HPDE6-E6E7 (cell line): ENCODE measurements at regions not wholly inside any gene's neighbourhood (a gene's known extent, or its start where the extent isn't known, plus 50 kb on each side); places are given as distances from the start of the nearest gene placed in this dataset.
A peak's percentile ranks its signal among the peaks of the same experiment; 100 is the strongest.
"Not testable (repeated sequence)": the region's sequence is repeated elsewhere in the genome, so short reads cannot be mapped to it uniquely, and the experiment has no call there.

Source experiments
- DNase-seq: peaks from one replicate; pipeline ENCODE4 v3.0.0; 2011; ENCODE audit warnings: missing footprints; ENCODE audit errors: extremely low spot score

DNA sequence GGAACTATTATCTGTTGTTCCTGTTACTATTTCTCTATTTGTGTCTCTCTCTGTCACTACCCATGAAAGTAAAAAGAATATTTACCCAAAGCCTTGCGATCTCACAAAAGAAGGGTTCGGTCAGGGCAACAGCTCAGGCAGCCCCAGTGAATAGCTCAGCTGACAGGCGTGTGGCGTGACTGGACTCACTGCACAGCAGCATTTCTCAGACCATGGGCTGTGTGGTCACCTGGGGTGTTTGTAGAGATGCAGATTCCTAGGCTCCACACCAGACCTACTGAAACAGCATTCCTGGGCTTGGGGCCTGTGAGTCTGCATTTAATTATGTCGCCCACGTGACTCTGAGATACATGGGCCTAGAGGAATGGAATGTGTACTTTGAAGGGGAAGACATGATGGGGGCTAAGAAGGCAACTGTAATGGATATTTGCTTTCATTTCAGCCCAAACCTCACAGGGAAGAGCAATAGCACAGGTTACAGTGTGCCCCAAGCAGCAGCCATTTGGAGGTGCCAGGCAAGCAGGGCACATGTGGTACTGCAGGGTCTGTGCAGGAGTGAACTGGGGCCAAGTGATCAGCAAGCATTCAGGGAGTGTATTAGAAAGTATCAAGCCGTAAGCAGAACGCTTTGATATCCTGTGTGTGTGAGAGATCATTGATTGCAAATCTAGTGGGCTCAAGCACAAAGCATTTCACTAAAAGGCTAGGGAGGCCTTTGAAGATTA is 90.4 kb upstream of the RBMS1 start:
- no peak for DNase-seq

DNA sequence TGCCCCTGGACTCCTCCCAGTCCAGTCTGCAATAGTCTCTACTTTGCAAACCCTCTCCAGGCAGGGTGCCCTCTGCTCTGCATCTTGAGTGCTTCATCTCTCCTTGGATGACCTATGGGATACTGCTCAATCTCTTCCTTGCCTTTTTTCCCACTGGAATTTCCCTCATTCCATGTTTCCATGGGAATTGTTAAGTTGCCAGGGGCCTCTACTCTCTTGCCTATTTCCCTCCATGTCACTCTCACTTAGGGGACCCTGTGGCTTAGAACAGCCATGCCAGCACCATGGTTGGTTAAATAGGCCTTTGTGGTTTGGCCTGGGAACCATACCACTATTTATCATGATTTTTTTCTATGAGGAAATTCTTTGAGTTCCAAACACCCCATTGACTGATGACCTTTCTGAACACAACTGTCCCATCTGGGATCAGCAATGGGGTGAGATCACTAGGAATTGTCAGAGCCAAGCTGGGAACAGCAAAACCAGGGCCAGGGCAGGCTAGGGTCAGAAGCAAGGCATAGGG is 91.4 kb upstream of the RBMS1 start:
- no peak for DNase-seq

DNA sequence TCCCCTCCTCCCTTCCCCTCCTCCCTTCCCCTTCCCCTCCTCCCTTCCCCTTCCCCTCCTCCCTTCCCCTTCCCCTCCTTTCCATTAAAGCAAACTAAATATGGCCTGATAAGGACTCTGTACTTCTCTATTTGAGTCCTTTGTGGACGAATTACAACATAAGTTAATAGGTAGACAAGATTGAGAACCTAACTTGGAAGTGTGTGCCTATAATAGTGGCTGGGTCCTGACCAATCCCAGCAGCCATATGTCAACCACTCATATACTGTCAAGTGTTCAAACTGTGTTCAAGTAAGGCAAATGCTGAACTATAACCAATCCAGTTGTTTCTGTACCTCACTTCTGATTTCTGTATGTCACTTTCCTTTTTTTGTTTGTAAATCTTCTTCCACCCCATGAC is 97.1 kb upstream of the RBMS1 start:
- no peak for DNase-seq

DNA sequence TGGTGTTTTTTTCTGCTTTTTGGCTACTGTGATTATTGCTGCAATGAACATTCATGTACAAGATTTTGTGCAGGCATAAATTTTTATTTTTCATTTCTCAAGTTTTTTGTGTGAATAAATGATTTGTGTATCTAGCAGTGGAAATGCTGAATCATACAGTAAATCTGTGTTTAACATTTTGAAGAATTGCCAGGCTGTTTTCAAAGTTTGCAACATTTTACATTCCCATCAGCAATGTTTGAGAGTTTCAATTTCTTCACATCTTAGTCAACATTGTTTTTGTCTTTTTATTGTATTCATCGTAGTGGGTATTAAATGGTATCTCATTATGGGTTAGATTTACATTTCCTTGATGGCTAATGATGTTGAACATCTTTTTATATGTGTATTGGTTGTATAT is 98.8 kb upstream of the RBMS1 start:
- DNase-seq, result no peak

DNA sequence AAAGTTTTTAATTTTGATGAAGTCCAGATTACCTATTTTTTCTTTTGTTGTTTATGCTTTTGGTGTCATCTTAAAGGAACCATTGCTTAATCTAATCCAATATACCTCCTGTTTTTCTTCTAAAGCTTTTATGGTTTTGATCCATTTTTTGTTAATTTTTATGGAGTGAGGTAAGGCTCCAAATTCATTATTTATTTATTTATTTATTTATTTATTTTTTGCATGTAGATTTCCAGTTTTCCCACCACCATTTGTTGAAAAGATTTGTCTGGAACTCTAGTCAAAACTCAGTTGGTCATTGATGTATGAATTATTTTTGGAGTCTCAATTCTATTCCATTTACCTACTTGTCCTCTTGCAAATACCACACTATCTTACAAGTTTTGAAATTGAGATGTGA is 99.4 kb upstream of the RBMS1 start:
- DNase-seq, result no peak

DNA sequence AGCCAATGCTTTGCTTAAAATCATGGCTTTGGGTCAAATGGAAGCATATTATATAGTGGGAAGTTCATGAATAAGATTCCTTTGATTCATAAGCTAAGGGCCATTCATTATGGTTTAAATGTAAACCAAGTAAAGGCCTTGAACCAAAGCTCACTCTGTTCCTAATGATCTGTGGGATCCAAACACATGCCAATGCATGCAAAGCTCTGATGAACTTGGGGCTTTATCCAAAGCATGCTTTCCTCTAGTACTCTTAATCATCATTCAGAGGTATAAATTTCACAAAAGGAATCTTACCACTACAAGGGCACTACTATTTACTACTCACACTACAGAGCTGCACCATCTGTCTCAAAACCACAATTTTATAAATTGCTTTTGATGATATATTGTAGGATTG is 102.8 kb upstream of the RBMS1 start:
- DNase-seq, result no peak

DNA sequence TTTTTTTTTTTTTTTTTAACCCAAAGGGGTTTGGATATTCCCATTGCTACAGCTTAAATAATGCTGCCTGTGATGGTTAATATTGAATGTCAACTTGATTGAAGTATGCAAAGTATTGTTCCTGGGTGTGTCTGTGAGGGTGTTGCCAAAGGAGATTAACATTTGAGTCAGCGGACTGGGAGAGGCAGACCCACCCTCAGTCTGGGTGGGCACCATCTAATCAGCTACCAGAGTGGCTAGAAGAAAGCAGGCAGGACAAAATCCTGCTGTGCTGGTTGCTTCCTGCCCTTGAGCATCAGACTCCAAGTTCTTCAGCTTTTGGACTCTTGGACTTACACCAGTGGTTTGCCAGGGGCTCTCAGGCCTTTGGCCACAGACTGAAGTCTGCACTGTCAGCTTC is 106.8 kb upstream of the RBMS1 start:
- DNase-seq, result not testable (repeated sequence)

DNA sequence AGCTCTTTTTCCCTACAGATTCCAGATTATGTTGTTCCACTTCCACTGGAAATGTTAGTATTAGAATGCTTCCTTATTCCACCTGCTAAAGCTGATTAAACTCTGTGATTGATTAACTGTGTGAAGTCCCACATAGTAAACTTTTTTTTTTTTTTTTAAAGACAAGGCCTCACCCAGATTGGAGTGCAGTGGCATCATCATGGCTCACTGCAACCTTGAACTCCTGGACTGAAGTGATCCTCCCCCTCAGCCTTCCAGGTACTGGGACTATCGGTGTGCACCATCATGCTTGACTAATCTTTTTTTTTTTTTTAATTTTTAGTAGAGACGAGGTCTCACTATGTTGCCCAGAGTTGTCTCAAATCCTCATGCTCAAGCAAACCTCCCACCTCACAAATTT is 108.5 kb upstream of the RBMS1 start:
- DNase-seq, result no peak

DNA sequence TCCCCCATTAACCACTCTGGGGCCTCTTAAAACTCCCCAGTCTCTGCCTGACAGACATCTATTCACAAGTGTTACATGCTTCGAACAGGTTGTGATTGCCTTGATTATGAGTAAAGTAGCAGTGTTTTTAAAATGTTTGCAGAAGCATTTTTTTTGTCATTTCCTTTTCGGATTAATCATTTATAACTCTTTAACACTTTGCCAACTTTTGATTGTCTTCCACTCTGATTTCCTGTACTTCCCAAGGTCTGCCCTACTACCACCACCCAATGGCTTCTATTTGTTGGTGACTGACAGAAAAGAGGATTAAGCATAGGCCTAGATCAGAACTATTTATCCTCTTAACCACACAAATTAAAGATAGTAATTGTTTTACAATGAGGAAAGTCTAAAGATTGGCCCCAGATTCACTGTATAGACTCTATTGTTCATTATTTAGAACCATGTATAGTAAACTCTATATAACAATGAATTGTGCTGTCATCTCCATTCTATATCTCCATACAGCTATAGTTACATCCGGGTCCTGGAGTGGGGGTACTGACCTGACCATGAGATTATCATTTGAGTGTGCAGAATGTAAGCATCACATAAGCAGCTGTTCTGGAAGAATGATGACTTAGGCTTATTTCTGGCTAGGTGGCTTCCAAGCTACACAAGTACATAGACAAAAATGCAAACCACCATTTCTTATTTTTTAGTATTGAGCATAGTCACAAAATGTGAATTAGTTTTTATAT is 110.3 kb upstream of the RBMS1 start:
- DNase-seq, result no peak

DNA sequence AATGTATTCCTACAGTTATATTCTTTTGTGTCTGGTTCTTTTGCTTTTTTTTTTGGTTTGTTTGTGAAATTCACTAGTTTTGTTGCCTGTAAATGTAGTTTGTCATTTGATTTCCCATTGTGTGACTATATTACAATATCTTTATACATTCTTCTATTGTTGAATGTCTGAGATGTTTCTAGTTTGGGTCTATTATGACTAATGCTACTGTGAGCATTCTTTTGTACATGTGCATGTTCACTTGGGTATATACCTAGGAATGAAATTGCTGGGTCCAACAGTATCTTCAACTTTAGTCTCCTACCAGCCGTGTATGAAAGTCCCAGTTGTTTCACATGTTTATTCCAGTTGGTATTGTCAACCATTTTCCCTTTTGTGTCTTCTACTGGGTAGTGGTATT is 112.7 kb upstream of the RBMS1 start:
- DNase-seq, result no peak

DNA sequence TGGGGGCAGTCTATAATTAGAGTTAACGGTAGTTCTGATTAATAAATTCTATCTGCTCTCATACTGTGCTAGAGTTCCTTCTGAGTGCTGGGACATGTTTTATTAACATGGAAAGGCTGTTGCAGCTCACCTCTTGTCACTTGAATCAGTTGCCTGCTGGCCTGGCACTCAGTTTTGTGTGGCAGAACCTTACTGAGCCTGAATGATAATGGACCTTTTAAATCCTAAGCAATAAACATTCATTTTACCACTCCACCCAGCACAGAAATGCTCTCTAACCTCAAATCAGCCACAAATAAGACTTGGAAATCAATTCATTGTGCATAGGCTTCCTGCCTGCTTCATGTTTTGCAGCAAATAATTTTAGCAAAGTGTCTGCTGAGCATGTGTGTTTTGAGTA is 115.0 kb upstream of the RBMS1 start:
- no peak for DNase-seq

DNA sequence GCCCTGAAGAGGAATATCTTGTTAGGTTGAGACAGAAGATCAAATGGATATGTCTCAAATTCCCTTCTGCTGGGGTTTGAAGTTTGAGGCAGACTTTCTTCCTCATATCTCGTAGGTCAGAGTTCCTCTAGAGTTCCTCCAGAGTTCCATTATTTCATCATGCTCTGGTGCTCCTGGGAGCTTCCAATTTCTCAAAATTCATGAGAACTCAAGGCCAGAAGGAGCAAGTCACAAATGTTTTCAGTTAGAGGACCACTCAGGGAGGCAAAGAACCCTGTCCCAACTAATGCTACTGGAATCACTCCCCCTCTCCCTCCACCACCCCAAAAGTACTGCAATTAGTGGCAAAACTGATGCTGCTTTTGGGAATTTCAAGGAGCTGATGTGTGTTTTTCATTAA is 115.7 kb upstream of the RBMS1 start:
- DNase-seq, result no peak

DNA sequence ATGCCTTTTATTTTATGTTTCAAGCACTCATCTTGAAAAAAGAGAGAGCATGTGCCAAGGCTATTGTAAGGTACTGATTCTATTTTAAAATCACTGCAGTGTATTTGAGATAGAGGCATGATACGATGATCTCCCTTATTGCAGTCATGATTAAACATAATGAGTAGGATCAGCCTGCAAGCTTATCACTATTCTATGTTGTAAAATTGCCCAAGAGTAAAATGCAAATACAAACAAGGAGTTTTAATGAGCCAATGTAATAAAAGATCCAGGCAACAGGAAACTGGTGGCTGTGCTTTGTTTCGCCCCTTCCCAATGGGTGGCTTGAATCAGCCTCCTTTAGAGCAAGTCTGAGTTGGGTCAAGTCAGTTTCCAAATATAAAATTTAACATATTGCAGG is 116.4 kb upstream of the RBMS1 start:
- no peak for DNase-seq

DNA sequence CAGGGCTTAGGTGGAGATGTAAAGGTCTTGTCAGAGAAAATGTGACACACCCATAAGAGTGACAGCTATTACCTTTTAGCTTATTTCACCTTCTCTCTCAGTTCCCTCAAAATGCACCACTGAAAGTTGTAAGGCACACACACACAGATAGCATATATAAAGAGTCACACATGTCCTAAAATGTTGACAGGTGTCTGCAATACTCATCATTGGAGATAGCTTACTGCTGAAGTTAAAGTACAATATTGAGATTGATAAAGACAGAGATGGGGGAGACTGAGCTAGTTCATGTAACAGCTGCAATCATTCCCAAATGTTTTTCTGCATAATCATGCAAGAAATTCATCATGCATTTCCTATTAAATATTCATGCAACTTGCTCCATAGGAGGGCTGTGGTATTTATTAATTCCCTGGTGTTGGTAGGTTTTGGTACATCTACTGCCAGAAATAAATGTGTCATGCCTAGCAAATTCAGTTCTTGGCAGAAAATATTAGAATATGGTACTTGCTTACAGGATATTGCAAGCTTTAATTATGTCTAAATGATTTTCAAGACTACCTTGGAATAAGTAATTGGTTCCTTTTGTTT is 118.8 kb upstream of the RBMS1 start:
- no peak for DNase-seq

DNA sequence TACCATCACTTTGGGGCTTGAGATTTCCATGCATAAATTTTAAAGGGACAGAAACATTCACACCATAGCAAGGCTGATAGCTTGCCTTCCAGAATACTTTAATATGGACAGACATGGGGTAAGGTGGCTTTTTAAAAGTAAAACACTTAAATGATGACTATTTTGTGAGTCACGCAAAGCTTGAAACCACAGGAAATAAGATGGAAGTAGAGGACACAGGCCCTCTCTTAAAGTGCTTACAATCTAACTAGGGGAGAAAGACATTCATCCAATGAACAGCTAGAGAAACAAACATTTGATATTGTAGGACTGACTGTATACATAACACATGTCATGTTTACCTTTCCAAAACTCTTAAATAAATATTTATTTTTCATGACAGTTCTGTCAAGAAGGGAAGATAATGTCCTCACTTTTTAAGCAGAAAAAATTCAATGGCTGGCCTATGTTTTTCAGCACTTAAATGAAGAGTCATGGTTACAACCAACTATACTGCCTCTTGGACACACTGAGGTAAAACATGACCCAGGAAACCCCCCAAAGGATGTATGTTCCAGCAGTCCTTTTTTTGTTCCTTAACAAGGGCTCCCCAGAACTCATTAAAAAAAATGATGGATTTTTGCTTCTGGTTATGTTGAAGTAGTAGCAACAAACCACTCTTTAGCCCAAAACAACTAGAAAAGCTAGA is 120.0 kb upstream of the RBMS1 start:
- peak; percentile 23 for DNase-seq

DNA sequence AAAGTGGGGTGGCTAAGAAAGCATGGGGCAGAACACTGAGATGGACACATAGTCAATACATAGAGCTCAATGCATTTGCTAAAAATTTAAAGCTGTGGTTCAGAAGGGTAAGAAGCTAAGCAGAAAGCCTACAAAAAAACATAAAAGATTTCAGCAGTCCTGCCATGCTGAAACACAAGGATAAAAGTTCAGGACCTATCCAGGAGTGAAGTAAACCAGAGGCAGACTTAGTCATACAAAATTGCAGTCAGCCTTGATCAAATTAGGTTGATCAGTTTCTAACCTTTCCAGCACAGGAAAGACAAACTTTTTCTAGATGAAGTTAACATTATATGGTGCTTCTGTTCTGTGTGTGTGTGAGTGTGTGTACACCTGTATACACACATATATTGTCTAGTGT is 120.8 kb upstream of the RBMS1 start:
- DNase-seq, result no peak

DNA sequence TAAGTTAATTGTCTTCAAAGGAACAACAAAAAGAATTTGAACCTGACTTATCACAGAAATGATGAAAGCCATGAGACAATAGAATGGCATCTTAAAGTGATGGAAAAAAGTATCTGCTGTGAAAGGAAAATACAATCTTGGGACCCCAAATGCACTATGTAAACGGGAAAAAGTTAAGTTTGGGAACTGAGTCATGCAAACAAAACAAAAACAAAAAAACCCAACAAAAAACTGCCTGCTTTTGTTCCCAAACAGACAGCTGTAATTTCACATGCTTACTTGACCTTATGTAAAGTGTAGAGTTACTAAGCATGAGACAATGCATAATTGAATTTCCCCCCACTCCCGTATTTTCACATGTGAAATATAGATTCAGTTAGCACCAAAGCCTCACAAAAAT is 122.1 kb upstream of the RBMS1 start:
- no peak for DNase-seq

DNA sequence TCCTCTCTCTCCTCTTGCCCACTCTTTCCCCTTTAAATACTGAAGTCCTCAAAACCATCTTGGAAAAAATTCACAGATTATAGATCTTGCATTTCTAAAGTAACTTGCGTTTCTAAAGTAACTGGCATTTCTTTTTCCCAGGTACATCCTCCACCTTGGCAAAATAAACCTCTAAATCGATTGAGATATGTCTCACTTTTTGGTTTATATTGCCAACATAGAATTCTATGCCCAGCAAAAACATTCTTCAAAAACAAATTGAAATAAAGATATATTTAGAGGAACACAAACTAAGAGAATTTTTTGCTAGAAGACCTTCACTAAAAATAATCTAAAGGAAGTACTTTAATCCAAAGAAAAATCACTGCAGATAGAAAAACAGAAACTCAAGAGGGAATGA is 122.5 kb upstream of the RBMS1 start:
- DNase-seq, result no peak

DNA sequence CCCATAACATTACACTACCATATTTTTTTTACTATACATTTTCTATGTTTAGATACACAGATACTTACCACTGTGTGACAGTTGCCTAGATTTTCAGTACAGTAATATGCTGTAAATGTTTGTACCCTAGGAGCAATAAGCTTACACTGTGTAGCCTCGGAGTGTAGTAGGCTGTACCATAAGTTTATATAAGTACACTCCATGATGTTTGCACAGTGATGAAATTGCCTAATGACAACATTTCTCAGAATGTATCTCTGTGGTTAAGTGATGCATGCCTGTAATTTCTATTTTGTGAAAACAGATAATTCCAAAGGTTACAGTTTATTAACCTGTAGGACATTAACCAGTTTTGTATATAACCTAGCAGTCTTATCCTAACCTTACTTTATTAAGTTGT is 128.1 kb upstream of the RBMS1 start:
- no peak for DNase-seq

DNA sequence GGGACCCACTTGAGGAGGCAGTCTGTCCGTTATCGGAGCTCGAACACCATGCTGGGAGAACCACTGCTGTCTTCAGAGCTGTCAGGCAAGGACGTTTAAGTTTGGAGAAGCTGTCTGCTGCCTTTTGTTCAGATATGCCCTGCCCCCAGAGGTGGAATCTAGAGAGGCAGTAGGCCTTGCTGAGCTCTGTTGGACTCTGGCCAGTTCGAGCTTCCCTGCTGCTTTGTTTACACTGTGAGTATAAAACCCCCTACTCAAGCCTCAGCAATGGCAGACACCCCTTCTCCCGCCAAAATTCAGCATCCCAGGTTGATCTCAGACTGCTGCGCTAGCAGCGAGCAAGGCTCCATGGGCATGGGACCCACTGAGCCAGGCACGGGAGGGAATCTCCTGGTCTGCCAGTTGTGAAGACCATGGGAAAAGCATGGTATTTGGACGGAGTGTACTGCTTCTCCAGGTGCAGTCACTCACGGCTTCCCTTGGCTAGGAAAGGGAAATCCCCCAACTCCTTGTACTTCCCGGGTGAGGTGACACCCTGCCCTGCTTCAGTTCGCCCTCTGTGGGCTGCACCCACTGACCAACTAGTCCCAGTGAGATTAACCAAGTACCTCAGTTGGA is 134.5 kb upstream of the RBMS1 start:
- DNase-seq, result not testable (repeated sequence)

DNA sequence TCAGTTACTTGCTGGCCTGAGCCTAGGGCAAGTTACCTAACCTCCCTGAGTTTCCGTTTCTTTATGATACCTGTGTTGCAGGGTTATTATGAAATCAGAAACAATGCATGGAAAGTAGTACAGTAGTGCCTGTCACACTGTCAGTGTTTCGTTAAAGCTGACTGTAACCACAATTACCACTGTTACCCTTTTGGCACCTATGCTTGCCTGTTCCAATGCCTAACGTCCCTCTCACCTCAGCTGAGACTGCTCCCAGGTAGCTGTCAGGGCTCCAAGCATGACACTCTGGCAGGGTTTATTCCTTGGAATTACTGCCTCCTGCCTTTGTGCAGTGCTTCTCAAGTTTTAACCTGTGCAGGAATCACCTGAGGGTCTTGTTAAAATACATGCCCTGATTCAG is 135.2 kb upstream of the RBMS1 start:
- DNase-seq, result no peak
